ENCODE measurements at regions not wholly inside any gene's neighbourhood (a gene's known extent, or its start where the extent isn't known, plus 50 kb on each side); places are given as distances from the start of the nearest gene placed in this dataset.

DNA sequence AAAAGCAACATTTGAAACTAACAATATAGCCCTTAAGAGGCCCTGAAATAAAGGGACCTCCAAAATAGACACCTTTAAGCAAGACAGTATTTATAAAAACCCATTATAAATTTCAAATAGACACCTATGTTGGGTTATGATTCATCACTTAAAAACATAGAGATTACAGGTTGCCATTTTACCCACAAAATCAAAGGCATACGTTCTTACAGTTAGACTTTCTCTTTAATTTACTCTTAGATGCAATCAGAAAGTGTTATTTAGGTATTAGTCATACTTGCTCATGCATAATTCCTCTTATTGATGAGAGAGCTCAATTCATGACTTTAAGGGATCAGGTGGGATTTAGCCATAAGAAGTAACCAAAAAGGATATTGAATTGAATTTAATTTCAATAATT, 51.5 kb upstream of the TMEM200A start:
- DNase-seq (ENCODE audit: insufficient read length, low spot score) = no peak
- no peak for FAIRE-seq
- no peak for TF ChIP-seq POLR2A (IDR thresholded peaks at IDR 0.05; ENCODE audit: low read depth, low read length)

DNA sequence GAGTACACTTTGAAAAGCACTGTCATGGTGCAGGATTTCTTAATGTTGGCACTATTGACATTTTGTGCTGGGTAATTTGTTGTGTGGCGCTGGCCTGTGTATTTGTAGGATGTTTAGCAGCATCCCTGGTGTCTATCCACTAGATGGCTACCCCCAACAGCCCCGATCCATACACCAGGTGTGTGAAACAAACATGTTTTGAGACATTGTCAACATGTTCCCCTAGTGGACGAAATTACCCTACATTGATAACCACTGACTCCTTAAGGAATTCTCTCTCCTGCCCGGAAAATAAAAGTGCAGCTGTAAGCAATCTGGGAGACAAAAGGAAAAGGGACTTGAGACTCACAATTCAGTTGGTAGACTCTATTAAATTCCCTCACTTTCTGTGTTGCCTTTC, 52.6 kb upstream of the TMEM200A start:
- no peak for TF ChIP-seq POLR2A (IDR thresholded peaks at IDR 0.05; ENCODE audit: low read depth, low read length)
- DNase-seq (ENCODE audit: insufficient read length, low spot score) (no peak), FAIRE-seq (no peak)

DNA sequence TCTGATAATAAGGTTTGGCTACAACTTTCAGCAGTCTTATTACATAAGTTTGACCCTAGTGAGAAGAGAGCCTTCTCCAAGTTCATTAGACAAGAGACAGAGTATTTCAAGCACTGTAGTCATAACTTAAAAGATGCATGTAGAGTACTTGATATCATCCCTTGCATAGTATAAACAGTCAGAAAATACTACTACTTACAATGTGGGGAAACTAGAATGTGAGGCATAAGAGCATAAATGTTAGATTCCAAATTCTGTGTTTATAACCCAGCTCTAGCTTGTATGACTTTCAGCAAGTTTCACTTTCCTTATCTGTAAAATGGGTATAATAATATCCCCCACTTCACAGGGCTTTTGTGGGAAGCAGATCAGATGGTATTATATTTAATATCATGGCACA, 56.8 kb upstream of the TMEM200A start:
- no peak for TF ChIP-seq POLR2A (IDR thresholded peaks at IDR 0.05; ENCODE audit: low read depth, low read length)
- FAIRE-seq (no peak), DNase-seq (ENCODE audit: insufficient read length, low spot score) (no peak)

DNA sequence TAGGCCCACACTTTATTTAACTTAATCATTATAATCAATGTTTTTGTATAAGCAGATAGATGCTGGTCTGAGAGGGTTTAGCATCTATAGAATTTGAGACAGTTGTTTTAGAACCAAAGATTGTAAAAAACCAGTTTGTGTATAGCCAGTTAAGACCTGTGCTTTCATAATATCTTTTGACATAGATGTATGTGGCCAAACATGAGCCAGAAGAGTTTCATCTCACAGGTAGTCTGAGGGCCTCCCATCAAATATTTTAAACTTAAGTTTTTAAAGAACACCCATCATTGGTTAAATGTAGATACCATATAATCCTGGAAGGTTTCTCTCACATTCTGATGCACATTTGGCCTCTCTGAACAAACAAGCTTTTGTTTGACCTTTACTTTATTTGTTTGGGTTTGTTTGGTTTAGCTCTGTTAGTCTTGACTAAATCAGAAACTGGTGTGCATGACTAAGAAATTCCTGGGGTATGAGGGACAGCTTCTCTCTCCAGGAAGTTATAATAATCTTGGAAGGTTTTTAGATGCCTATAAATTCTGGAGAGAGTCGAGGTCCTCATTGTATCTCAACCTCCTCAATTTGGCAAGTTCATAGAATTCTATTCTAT, 58.0 kb upstream of the TMEM200A start:
- no peak for FAIRE-seq
- DNase-seq (ENCODE audit: insufficient read length, low spot score) = peak; percentile 0
- TF ChIP-seq POLR2A (IDR thresholded peaks at IDR 0.05; ENCODE audit: low read depth, low read length) = no peak

DNA sequence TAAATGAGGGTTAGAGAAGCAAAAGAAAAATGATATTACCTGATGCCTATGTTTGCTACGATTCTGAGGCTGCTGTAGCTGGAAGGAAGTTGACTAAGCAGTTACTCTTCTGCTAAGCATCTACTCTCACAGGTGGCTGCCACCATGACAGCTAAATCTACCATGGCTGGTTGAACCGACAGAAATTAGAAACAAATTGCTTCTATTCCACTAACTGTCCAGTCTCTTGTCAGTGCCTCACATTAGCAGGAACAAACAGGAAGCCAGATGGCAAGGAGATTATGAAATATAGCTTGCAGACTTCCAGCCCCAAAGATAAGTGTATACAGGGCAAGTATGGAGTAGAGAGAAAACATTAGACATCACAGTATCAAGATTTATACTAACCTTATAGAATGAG, 59.4 kb upstream of the TMEM200A start:
- no peak for DNase-seq (ENCODE audit: insufficient read length, low spot score)

DNA sequence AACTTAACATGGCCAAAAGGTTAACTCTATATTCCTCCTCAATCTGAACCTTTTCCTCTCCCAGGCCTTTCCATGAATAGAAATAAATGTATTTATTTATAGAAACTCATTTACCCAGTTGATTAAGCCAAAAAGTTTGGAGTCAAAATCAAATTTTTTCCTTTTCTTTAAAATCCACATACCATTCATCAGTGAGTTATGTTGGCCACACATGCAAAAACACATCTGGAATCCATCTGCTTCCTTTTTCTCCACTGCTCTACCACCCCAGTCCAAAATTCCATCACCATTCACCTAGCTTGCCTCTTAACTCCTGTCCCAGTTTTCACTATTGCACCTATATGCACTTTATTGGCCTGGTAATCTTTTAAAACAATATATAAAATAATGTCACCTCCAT, 62.4 kb upstream of the TMEM200A start:
- FAIRE-seq (no peak), DNase-seq (ENCODE audit: insufficient read length, low spot score) (no peak)
- TF ChIP-seq POLR2A (IDR thresholded peaks at IDR 0.05; ENCODE audit: low read depth, low read length) = no peak

More for the DNA sequence above, 59.4 kb upstream of the TMEM200A start:
- no peak for TF ChIP-seq POLR2A (IDR thresholded peaks at IDR 0.05; ENCODE audit: low read depth, low read length)
- no peak for FAIRE-seq

DNA sequence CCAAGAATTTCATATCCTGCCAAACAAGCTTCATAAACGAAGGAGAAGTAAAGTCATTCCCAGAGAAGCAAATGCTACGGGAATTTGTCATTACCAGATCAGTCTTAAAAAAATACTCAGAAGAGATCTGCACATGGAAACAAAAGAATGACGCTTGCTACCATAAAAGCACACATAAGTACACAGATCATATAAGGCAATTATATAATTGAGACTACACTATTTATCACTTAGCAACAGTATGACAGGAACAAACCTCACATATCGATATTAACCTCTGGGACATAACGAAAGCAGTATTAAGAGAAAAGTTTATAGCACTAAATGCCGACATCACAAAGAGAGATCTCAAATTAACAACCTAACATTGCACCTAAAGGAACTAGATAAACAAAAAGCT, 67.6 kb upstream of the TMEM200A start:
- no peak for DNase-seq (ENCODE audit: insufficient read length, low spot score)
- TF ChIP-seq POLR2A (IDR thresholded peaks at IDR 0.05; ENCODE audit: low read depth, low read length) = no peak
- FAIRE-seq = no peak

DNA sequence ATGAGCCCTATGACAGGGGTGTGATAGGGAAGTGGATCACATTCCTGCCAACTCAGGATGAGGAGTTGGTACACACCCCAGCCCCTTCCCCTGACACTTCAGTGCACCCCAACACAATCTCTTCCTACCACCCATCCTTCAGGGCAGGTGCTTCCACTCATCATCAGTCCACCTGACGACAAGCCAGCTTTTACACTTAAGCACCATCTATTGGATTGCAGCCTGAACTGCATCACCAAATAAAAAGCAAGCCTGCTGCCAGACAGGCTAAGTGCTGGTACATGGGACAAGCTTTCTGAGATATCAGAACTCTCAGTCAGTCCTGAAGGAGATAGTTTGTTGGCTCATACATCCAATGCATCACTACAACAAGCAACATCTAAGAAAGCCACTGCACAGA, 69.0 kb upstream of the TMEM200A start:
- DNase-seq (ENCODE audit: insufficient read length, low spot score) = no peak
- no peak for TF ChIP-seq POLR2A (IDR thresholded peaks at IDR 0.05; ENCODE audit: low read depth, low read length)

DNA sequence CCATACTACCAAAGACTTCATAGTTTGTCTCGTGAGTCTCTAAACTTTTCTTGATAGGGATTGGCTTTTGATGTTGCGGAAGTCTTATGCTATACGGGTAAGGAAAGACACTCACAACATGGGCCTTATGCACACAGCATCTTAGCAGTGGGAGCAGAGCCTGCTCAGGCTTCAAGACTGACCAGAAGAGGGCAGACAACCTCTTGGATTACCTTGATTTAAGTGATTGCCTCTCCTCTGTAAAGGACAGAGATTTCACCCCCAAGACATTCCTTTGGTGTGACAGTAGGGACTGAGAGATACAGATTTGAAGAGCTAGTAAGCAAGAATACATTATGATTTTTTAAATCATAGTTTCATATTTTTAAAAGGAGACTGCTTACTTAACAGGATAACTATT, 71.0 kb upstream of the SAMD3 start:
- TF ChIP-seq POLR2A (IDR thresholded peaks at IDR 0.05; ENCODE audit: low read depth, low read length) = no peak
- FAIRE-seq = peak; percentile 61
- peak; percentile 8 for DNase-seq (ENCODE audit: insufficient read length, low spot score)

More for the DNA sequence above, 69.0 kb upstream of the TMEM200A start:
- no peak for FAIRE-seq

DNA sequence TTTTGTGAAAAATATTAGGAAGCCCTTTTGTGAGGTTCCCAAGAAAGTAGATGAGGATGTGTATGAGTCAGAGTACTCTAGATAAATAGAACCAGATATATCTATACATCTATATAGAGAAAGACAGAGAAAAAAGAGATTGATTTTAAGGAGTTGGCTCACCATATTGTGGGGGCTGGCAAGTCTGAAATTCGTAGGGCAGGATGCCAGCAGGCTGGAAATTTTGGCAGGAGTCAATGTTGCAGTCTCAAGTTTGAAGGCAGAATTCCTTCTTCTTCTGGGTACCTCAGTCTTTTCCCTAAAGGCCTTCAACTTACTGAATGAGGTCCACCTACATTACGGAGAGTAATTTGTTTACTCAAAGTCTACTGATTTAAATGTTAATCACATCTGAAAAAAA, 65.3 kb upstream of the SAMD3 start:
- no peak for DNase-seq (ENCODE audit: insufficient read length, low spot score)
- no peak for FAIRE-seq
- TF ChIP-seq POLR2A (IDR thresholded peaks at IDR 0.05; ENCODE audit: low read depth, low read length) = no peak

DNA sequence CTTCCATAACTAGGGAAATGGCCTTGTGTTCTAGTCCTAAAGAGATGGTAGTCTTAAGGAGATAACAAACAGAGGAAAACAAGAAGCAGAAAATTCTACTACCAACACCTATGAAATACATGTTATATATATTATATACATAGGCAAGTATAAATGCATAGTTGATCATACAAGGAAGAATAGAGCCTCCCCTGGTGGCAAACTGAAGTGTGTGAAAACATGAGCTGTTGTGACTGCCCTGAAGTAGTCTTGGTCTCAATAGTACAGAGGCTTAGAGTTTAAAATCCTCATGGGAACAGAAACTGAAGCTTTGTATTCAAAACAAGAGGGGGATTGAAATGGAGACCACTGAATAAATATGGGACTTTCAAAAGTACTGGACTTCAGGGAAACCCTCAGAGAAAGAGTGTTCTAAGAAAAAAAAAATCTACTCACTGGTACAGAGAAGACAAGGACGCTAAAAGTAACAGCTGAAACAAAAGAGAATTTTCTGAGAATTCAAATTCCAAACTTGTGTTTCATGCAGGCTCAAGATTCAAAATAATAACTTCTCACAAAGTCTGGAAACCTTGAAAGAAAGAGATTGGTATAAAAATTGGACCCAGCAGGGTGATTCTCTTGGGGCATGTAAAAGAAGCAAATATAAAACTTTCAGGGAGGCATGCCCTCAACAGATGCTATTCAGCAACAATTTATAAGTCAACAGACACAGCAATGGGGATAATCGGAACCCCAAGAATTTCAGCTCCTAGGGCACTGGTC, 59.7 kb upstream of the SAMD3 start:
- FAIRE-seq = no peak
- no peak for TF ChIP-seq POLR2A (IDR thresholded peaks at IDR 0.05; ENCODE audit: low read depth, low read length)
- no peak for DNase-seq (ENCODE audit: insufficient read length, low spot score)

DNA sequence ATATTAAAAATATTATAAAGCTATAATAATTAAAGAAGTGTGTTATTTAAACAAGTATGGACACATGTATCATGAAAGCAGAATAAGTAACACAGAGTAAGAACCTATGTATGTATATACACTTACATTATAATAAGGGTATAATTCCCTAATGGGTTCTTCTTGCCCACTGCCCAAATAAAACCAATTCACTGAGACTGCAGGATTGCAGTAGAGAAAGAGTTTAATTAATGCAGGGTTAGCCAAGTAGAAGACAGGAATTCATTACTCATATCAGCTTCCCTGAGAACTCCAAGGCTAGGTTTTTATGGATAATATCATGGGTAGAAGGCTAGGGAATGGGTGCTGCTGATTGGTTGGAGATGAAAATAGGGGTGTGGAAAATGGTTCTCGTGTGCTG, 53.8 kb upstream of the SAMD3 start:
- no peak for DNase-seq (ENCODE audit: insufficient read length, low spot score)
- FAIRE-seq = no peak
- no peak for TF ChIP-seq POLR2A (IDR thresholded peaks at IDR 0.05; ENCODE audit: low read depth, low read length)

DNA sequence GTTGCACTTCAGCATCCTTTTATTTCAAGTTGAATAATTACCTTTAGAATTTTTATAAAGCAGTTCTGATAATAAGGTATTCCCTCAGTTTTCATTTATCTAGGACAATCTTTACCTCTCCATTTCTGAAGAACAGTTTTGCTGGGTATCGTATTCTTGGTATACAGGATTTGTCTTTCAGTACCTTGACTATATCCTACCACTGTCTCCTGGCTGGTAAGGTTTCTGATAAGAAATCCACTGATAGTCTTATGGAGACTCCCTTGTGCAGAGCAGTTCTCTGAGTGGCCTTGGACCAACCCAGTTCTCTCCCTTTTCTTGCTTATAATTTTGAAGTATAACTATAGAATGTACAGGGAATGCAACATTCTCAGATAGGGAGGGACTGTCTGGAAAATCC, 51.3 kb upstream of the SAMD3 start:
- FAIRE-seq (no peak), DNase-seq (ENCODE audit: insufficient read length, low spot score) (no peak)
- TF ChIP-seq POLR2A (IDR thresholded peaks at IDR 0.05; ENCODE audit: low read depth, low read length) = no peak

Data from H54 (cell line).